B cell (primary cell): ENCODE measurements at regions not wholly inside any gene's neighbourhood (a gene's known extent, or its start where the extent isn't known, plus 50 kb on each side); places are given as distances from the start of the nearest gene placed in this dataset.

Experiments
- ATAC-seq: fragments of 200-7000 bp; cut with Tn5 transposase; one replicate; pipeline ENCODE4 v1.10.0; 2021; ENCODE audit warnings: low read depth, mild to moderate bottlenecking, moderate number of reproducible peaks, moderate library complexity
- CTCF ChIA-PET: fragments of 350-600 bp; sonication (Branson Sonifier 250); formaldehyde crosslinking; loops from one replicate; lab custom pipeline; 2021; ENCODE audit warnings: antibody characterized with exemption, inconsistent platforms; lab: Charles Lee
- POLR2A ChIA-PET: fragments of 350-600 bp; sonication (Branson Sonifier 250); formaldehyde crosslinking; loops from one replicate; lab custom pipeline; 2021; ENCODE audit warnings: antibody characterized with exemption; lab: Charles Lee
- DNase-seq: peaks from one replicate; pipeline ENCODE4 v3.0.0; 2013
- H2AFZ ChIP-seq: 2 replicates; pipeline ENCODE4 v1.6.1; 2012; ENCODE audit warnings: mild to moderate bottlenecking, low read depth, low read length; ENCODE audit not compliant: insufficient read depth, poor library complexity, severe bottlenecking
- H3K27ac ChIP-seq, 2 donors: 1 replicate in 1 of 2; 2 replicates in 1 of 2; pipeline ENCODE4 v1.5.1; 2012 to 2013; ENCODE audit warnings: low read length in 2 of 2, mild to moderate bottlenecking in 2 of 2, moderate library complexity in 1 of 2
- H3K27me3 ChIP-seq, 4 experiments: fragments of 200-600 bp in 1 of 4; sonication (generic) in 1 of 4; replicated peaks in 1 of 4; 1 replicate in 2 of 4; 2 replicates in 2 of 4; pipeline versions ENCODE4 v1.6.1 to v1.7.0; 2013 to 2016; ENCODE audit warnings: low read length in 3 of 4, mild to moderate bottlenecking in 2 of 4, mixed read lengths in 1 of 4, moderate library complexity in 1 of 4; ENCODE audit not compliant: insufficient read depth in 4 of 4, control insufficient read depth in 3 of 4; ENCODE audit errors: control extremely low read depth in 1 of 4
- H3K36me3 ChIP-seq, 2 experiments: replicated peaks in 1 of 2; 1 replicate in 1 of 2; 2 replicates in 1 of 2; pipeline versions ENCODE4 v1.6.1 to v1.7.1; 2013; ENCODE audit warnings: low read length in 1 of 2; ENCODE audit not compliant: insufficient read depth in 2 of 2, control insufficient read depth in 1 of 2; ENCODE audit errors: control extremely low read depth in 1 of 2, extremely low read depth in 1 of 2
- H3K4me1 ChIP-seq, 2 donors: fragments of 200-600 bp in 1 of 2; sonication (generic) in 1 of 2; 1 replicate in 1 of 2; 2 replicates in 1 of 2; pipeline versions ENCODE4 v1.5.1 to v1.6.1; 2013 to 2017; ENCODE audit warnings: low read length in 2 of 2; ENCODE audit not compliant: control insufficient read depth in 2 of 2, insufficient read depth in 2 of 2
- H3K4me2 ChIP-seq: replicated peaks from 2 replicates; pipeline ENCODE3; 2012; ENCODE audit warnings: mild to moderate bottlenecking, low read depth, low read length; ENCODE audit not compliant: poor library complexity, severe bottlenecking
- H3K4me3 ChIP-seq, 5 experiments: fragments of 200-600 bp in 1 of 5; sonication (generic) in 1 of 5; 1 replicate in 3 of 5; 2 replicates in 2 of 5; pipeline versions ENCODE4 v1.5.1 to v1.7.0; 2011 to 2016; ENCODE audit warnings: low read length in 4 of 5, mild to moderate bottlenecking in 4 of 5, low read depth in 2 of 5, control low read depth in 1 of 5, moderate library complexity in 1 of 5; ENCODE audit not compliant: insufficient read depth in 1 of 5; ENCODE audit errors: control extremely low read depth in 1 of 5, extremely low read depth in 1 of 5
- H3K79me2 ChIP-seq: fragments of 200-600 bp; sonication (generic); one replicate; pipeline ENCODE4 v1.6.0; 2016; ENCODE audit warnings: low read length; ENCODE audit not compliant: control insufficient read depth, insufficient read depth
- H3K9ac ChIP-seq: fragments of 200-600 bp; sonication (generic); 2 replicates; pipeline ENCODE4 v1.6.1; 2017; ENCODE audit warnings: mild to moderate bottlenecking, low read length, moderate library complexity
- H3K9me3 ChIP-seq, 3 donors: one replicate each; pipeline versions ENCODE4 v1.6.1 to v1.7.1; 2013; ENCODE audit warnings: low read length in 2 of 3; ENCODE audit not compliant: control insufficient read depth in 2 of 3, insufficient read depth in 1 of 3; ENCODE audit errors: control extremely low read depth in 1 of 3
- H4K20me1 ChIP-seq: 2 replicates; pipeline ENCODE4 v1.6.0; 2012; ENCODE audit warnings: mild to moderate bottlenecking, low read length; ENCODE audit not compliant: insufficient read depth, control insufficient read depth, poor library complexity, severe bottlenecking
- H3K27ac Mint-ChIP-seq: one replicate; pipeline ENCODE4 v1.8.0; 2021; ENCODE audit warnings: mixed read lengths
- H3K27me3 Mint-ChIP-seq: one replicate; pipeline ENCODE4 v1.8.0; 2021; ENCODE audit warnings: mixed read lengths
- H3K4me1 Mint-ChIP-seq: one replicate; pipeline ENCODE4 v1.8.0; 2021; ENCODE audit warnings: mixed read lengths
- H3K4me3 Mint-ChIP-seq: one replicate; pipeline ENCODE4 v1.8.0; 2021; ENCODE audit warnings: mixed read lengths
- H3K9me3 Mint-ChIP-seq: one replicate; pipeline ENCODE4 v1.8.0; 2022; ENCODE audit warnings: mixed read lengths; ENCODE audit not compliant: insufficient read depth
- EZH2 ChIP-seq: IDR thresholded peaks from 2 replicates; pipeline ENCODE4 v1.6.1; 2012; ENCODE audit warnings: borderline replicate concordance, low read depth, mild to moderate bottlenecking, moderate library complexity, low read length; ENCODE audit not compliant: insufficient read depth, poor library complexity, severe bottlenecking
- WGBS: methylation state at CpG from one replicate; pipeline ENCODE4 v1.1.5; 2013; ENCODE audit warnings: missing lambda C conversion rate; ENCODE audit not compliant: insufficient coverage; 5-methylcytosine and 5-hydroxymethylcytosine counted together
- intact Hi-C: fragments of 100-400 bp; cut with micrococcal nuclease; formaldehyde crosslinking; loops from one replicate; pipeline ENCODE4 v1.10.0; 2022
- TF ChIP-seq, protein P1 (sequence below): fragments of 200-600 bp; IDR thresholded peaks from one replicate; pipeline ENCODE4 v1.8.0; 2022; ENCODE audit warnings: antibody characterized with exemption, mild to moderate bottlenecking

DNA sequence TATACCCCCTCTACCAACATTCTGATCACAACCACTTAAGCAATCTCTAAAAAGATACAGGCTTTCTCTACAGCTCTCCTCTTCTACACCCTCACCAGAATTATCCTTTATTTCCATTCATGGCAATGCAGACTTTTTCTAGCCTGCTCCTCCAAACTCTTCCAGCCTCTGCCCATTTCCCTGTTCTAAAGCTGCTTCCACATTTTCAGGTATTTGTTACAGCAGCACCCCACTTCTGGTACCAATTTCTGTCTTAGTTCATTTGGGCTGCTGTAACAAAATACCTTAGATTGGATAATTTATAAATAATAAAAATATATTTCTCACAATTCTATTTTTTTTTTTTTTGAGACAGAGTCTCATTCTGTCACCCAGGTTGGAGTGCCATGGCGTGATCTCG, 53.0 kb upstream of the DNAH5 start:
- peaks cover 7% of the 10 kb centered on the region for H3K9me3 Mint-ChIP-seq
- no peak for TF ChIP-seq EZH2
- TF ChIP-seq, protein P1, sequence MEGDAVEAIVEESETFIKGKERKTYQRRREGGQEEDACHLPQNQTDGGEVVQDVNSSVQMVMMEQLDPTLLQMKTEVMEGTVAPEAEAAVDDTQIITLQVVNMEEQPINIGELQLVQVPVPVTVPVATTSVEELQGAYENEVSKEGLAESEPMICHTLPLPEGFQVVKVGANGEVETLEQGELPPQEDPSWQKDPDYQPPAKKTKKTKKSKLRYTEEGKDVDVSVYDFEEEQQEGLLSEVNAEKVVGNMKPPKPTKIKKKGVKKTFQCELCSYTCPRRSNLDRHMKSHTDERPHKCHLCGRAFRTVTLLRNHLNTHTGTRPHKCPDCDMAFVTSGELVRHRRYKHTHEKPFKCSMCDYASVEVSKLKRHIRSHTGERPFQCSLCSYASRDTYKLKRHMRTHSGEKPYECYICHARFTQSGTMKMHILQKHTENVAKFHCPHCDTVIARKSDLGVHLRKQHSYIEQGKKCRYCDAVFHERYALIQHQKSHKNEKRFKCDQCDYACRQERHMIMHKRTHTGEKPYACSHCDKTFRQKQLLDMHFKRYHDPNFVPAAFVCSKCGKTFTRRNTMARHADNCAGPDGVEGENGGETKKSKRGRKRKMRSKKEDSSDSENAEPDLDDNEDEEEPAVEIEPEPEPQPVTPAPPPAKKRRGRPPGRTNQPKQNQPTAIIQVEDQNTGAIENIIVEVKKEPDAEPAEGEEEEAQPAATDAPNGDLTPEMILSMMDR = no peak
- peaks cover 38% of the 10 kb centered on the region for H3K27me3 Mint-ChIP-seq
- ATAC-seq (no peak), DNase-seq (no peak)
- H3K27ac Mint-ChIP-seq = no peak overlapping the region
- peaks cover 0 to 8% (median 2%) of the 10 kb centered on the region in 4 experiments for H3K27me3 ChIP-seq
- peaks cover 2% of the 10 kb centered on the region for H3K4me1 Mint-ChIP-seq
- H2AFZ ChIP-seq = no peak overlapping the region
- H3K9me3 ChIP-seq = peaks cover 0 to 11% (median 8%) of the 10 kb centered on the region in 3 donors
- H3K79me2 ChIP-seq = no peaks in the 10 kb centered on the region
- H4K20me1 ChIP-seq = no peaks in the 10 kb centered on the region
- no peak overlapping the region for H3K4me2 ChIP-seq
- H3K27ac ChIP-seq = no peak overlapping the region
- intact Hi-C loops = no loop called here
- ChIA-PET POLR2A (interaction anchor here (0.7 kb wide), 1 partner anchor 67 kb away, joined by 4 read pairs; no protein-coding TSS in a partner anchor), CTCF (no interaction called here)
- no peaks in the 10 kb centered on the region for H3K4me1 ChIP-seq
- no peak overlapping the region for H3K9ac ChIP-seq
- no peak overlapping the region for H3K4me3 Mint-ChIP-seq
- WGBS = no CpG with 5 or more reads among the region's 2 CpGs
- H3K36me3 ChIP-seq = no peaks in the 10 kb centered on the region
- no peak overlapping the region for H3K4me3 ChIP-seq

DNA sequence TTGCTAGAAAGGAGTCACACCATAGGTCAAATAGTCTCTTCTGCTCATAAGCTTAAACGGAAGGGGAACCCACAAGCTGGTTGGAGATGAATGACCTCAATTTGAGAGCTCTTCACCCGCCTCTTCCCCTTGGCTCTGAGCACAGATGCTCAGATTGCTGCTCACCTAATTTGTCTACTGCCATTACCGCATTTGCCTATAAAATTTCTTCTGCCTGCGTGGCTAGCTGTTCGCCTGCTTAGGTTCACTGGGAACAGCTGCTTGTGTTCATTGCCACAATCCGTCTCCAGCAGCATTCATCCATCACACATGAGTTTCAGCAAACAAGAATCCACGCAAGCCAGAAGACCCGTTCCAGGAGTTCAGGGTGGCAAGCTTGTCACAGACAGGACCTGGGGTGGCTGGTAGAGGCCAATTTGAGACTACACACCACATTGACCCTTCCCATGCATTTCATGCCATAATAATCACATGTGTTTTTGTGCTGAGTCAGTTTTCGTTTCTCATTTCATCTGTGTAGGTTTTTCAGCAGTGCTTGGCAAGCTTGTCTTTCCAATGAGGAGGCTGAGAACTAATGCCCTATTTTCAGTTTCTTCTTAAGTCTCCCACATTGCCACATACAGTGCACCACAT, 50.2 kb upstream of the DNAH5 start:
- Mint-ChIP-seq H3K27me3 (peaks cover 23% of the 10 kb centered on the region), H3K27ac (no peak overlapping the region), H3K4me3 (no peak overlapping the region), H3K9me3 (peaks cover 7% of the 10 kb centered on the region), H3K4me1 (peaks cover 2% of the 10 kb centered on the region)
- Histone ChIP-seq H4K20me1 (no peaks in the 10 kb centered on the region), H3K79me2 (no peaks in the 10 kb centered on the region), H3K4me2 (no peak overlapping the region), H3K4me3 (no peak overlapping the region), H2AFZ (no peak overlapping the region), H3K27me3 (peaks cover 0 to under 1% (median 0%) of the 10 kb centered on the region in 4 experiments), H3K4me1 (no peaks in the 10 kb centered on the region), H3K9ac (no peak overlapping the region), H3K27ac (no peak overlapping the region), H3K9me3 (peaks cover 0 to 11% (median 8%) of the 10 kb centered on the region in 3 donors), H3K36me3 (no peaks in the 10 kb centered on the region)
- intact Hi-C loops = no loop called here
- TF ChIP-seq EZH2 = no peak
- TF ChIP-seq, protein P1 = no peak
- 72% methylated on average over 7 of the region's 9 CpGs for WGBS
- ChIA-PET POLR2A (no interaction called here), CTCF (interaction anchor here (1.6 kb wide), 1 partner anchor 276 kb away, joined by 7 read pairs; no protein-coding TSS in a partner anchor)
- DNase-seq (no peak), ATAC-seq (no peak)
